ENCODE measurements at regions not wholly inside any gene's neighbourhood (a gene's known extent, or its start where the extent isn't known, plus 50 kb on each side); places are given as distances from the start of the nearest gene placed in this dataset.

DNA sequence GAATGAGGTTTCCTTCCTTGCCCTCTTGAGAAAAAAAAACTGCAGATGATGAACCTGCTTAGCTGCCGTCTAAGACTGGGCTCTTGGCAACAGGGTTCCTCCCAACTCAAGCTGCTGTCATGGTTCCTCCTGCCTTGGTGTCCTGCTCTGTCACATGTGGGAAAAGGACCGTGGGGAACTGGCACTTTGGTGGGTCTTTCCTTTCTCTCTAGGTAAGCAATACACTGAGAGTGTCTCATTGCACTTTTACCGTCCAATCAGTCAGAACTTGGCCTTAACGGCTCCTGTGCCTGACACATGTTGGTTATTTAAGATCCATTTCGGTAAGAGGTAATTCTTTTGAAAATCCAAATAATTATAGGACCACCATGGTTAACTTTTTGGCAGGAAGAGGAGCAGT lies 60.8 kb upstream of the RNF152 start:
- TF ChIP-seq, protein P1, sequence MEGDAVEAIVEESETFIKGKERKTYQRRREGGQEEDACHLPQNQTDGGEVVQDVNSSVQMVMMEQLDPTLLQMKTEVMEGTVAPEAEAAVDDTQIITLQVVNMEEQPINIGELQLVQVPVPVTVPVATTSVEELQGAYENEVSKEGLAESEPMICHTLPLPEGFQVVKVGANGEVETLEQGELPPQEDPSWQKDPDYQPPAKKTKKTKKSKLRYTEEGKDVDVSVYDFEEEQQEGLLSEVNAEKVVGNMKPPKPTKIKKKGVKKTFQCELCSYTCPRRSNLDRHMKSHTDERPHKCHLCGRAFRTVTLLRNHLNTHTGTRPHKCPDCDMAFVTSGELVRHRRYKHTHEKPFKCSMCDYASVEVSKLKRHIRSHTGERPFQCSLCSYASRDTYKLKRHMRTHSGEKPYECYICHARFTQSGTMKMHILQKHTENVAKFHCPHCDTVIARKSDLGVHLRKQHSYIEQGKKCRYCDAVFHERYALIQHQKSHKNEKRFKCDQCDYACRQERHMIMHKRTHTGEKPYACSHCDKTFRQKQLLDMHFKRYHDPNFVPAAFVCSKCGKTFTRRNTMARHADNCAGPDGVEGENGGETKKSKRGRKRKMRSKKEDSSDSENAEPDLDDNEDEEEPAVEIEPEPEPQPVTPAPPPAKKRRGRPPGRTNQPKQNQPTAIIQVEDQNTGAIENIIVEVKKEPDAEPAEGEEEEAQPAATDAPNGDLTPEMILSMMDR (conservative IDR thresholded peaks at IDR 0.05 in 1 of 2, IDR thresholded peaks at IDR 0.05 in 1 of 2; ENCODE audit: low read depth in 1 of 2, low read length in 2 of 2): no peak
- no peak for TF ChIP-seq EZH2 (IDR thresholded peaks at IDR 0.05; ENCODE audit: low read length, missing control alignments)
